Progenitor cell of endocrine pancreas (in vitro differentiated cells): ENCODE measurements at regions not wholly inside any gene's neighbourhood (a gene's known extent, or its start where the extent isn't known, plus 50 kb on each side); places are given as distances from the start of the nearest gene placed in this dataset.

Source experiments
- DNase-seq: peaks from one replicate; pipeline ENCODE4 v3.0.0; 2021; ENCODE audit warnings: low spot score; ENCODE audit not compliant: unreplicated experiment
- H3K27ac Mint-ChIP-seq: 2 replicates; pipeline ENCODE4 v1.8.0; 2021; ENCODE audit warnings: mild to moderate bottlenecking, moderate library complexity, mixed read lengths
- H3K27me3 Mint-ChIP-seq: 2 replicates; pipeline ENCODE4 v1.8.0; 2021; ENCODE audit warnings: mixed read lengths
- H3K36me3 Mint-ChIP-seq: 2 replicates; pipeline ENCODE4 v1.8.0; 2022; ENCODE audit warnings: mixed read lengths; ENCODE audit not compliant: insufficient read depth
- H3K4me1 Mint-ChIP-seq: 2 replicates; pipeline ENCODE4 v1.8.0; 2021; ENCODE audit warnings: low read depth, mixed read lengths
- H3K4me3 Mint-ChIP-seq: 2 replicates; pipeline ENCODE4 v1.8.0; 2021; ENCODE audit warnings: low read depth, mild to moderate bottlenecking, moderate library complexity, mixed read lengths
- H3K9me3 Mint-ChIP-seq: 2 replicates; pipeline ENCODE4 v1.8.0; 2021; ENCODE audit warnings: low read depth, mixed read lengths
- CTCF ChIP-seq: fragments of 200-600 bp; sonication (generic); IDR thresholded peaks from one replicate; pipeline ENCODE4 v1.5.0; 2021; ENCODE audit warnings: antibody characterized with exemption, mild to moderate bottlenecking; ENCODE audit not compliant: unreplicated experiment

GRCh38 chr4:12507868-12508481, 976.2 kb downstream of the RAB28 start:
- Mint-ChIP-seq H3K9me3 (peaks cover 7% of the 10 kb centered on the region), H3K36me3 (no peaks in the 10 kb centered on the region), H3K4me3 (no peak overlapping the region), H3K4me1 (no peaks in the 10 kb centered on the region), H3K27me3 (no peaks in the 10 kb centered on the region), H3K27ac (no peak overlapping the region)
- DNase-seq = no peak
- TF ChIP-seq CTCF = no peak

- no peak for DNase-seq
- H3K4me3 Mint-ChIP-seq = no peak overlapping the region
- H3K36me3 Mint-ChIP-seq = no peaks in the 10 kb centered on the region
- H3K27ac Mint-ChIP-seq = no peak overlapping the region
- peaks cover 12% of the 10 kb centered on the region for H3K9me3 Mint-ChIP-seq
- peaks cover 6% of the 10 kb centered on the region for H3K4me1 Mint-ChIP-seq
- H3K27me3 Mint-ChIP-seq = no peaks in the 10 kb centered on the region
- TF ChIP-seq CTCF = no peak
These were observed 983.7 kb downstream of the RAB28 start for GRCh38 chr4:12500409-12500808.

GRCh38 chr4:12499693-12500092, 984.4 kb downstream of the RAB28 start:
- Mint-ChIP-seq H3K9me3 (peaks cover 12% of the 10 kb centered on the region), H3K4me3 (no peak overlapping the region), H3K36me3 (no peaks in the 10 kb centered on the region), H3K4me1 (peaks cover 6% of the 10 kb centered on the region), H3K27me3 (no peaks in the 10 kb centered on the region), H3K27ac (no peak overlapping the region)
- no peak for DNase-seq
- TF ChIP-seq CTCF = no peak

GRCh38 chr4:12495211-12495610, 988.9 kb downstream of the RAB28 start:
- no peak for TF ChIP-seq CTCF
- Mint-ChIP-seq H3K9me3 (peaks cover 3% of the 10 kb centered on the region), H3K27ac (no peak overlapping the region), H3K36me3 (no peaks in the 10 kb centered on the region), H3K27me3 (no peaks in the 10 kb centered on the region), H3K4me3 (no peak overlapping the region), H3K4me1 (peaks cover 6% of the 10 kb centered on the region)
- DNase-seq = no peak

- H3K4me3 Mint-ChIP-seq = no peak overlapping the region
- no peaks in the 10 kb centered on the region for H3K4me1 Mint-ChIP-seq
- H3K36me3 Mint-ChIP-seq = no peaks in the 10 kb centered on the region
- no peak for DNase-seq
- no peak overlapping the region for H3K27ac Mint-ChIP-seq
- TF ChIP-seq CTCF = no peak
- peaks cover 3% of the 10 kb centered on the region for H3K9me3 Mint-ChIP-seq
- H3K27me3 Mint-ChIP-seq = no peaks in the 10 kb centered on the region
These were observed 991.3 kb downstream of the RAB28 start for GRCh38 chr4:12492730-12493393.
